ENCODE measurements at regions not wholly inside any gene's neighbourhood (a gene's known extent, or its start where the extent isn't known, plus 50 kb on each side); places are given as distances from the start of the nearest gene placed in this dataset.

- TF ChIP-seq POLR2A (IDR thresholded peaks at IDR 0.05) (no peak), CTCF (IDR thresholded peaks at IDR 0.05) (no peak), POLR2AphosphoS5 (IDR thresholded peaks at IDR 0.05) (no peak)
These were observed 1010.9 kb upstream of the NXPH2 start for GRCh38 chr2:139790807-139791752.

Measured in gastroesophageal sphincter (tissue), 3 donors.